ENCODE measurements at regions not wholly inside any gene's neighbourhood (a gene's known extent, or its start where the extent isn't known, plus 50 kb on each side); places are given as distances from the start of the nearest gene placed in this dataset.

GRCh38 chr16:5446623-5447240 lies 349.1 kb upstream of the EEF2KMT start:
- H2AFZ ChIP-seq (ENCODE audit: low read length) = no peak overlapping the region

GRCh38 chr16:5444189-5444588 lies 346.6 kb upstream of the EEF2KMT start:
- Histone ChIP-seq H3K27ac (ENCODE audit: low read length) (no peak overlapping the region), H3K79me2 (ENCODE audit: low read length) (no peaks in the 10 kb centered on the region), H2AFZ (ENCODE audit: low read length) (no peak overlapping the region), H3F3A (ENCODE audit: low read length, unreplicated experiment) (no peaks in the 10 kb centered on the region), H3K9me3 (ENCODE audit: low read length) (no peaks in the 10 kb centered on the region), H4K20me1 (ENCODE audit: low read length) (no peaks in the 10 kb centered on the region), H3K4me3 (ENCODE audit: low read length) (no peak overlapping the region), H3K27me3 (ENCODE audit: low read length) (no peaks in the 10 kb centered on the region), H3K36me3 (ENCODE audit: low read depth, low read length) (no peaks in the 10 kb centered on the region), H3K9me2 (replicated peaks; ENCODE audit: low read length) (no peaks in the 10 kb centered on the region), H3K9ac (ENCODE audit: low read length) (no peak overlapping the region), H3K4me2 (ENCODE audit: low read length) (no peak overlapping the region), H3K4me1 (ENCODE audit: insufficient read depth, low read length) (no peaks in the 10 kb centered on the region)
- ATAC-seq (no peak), DNase-seq (no peak)
- ChIA-PET CTCF (no interaction called here), POLR2A (ENCODE audit: unreplicated experiment) (no interaction called here)
- BruUV-seq (replicated peaks) = no TSS peak
- TF ChIP-seq EZH2 (IDR thresholded peaks at IDR 0.05; ENCODE audit: low read length, unreplicated experiment) (no peak), EZH2phosphoT487 (IDR thresholded peaks at IDR 0.05; ENCODE audit: borderline replicate concordance, low read length) (no peak), CTCF (conservative IDR thresholded peaks at IDR 0.05; ENCODE audit: low read depth, low read length) (no peak)
- intact Hi-C loops (cut with micrococcal nuclease) = no loop called here

More at GRCh38 chr16:5446623-5447240, 349.1 kb upstream of the EEF2KMT start:
- ATAC-seq = no peak
- no peaks in the 10 kb centered on the region for H3K9me3 ChIP-seq (ENCODE audit: low read length)
- DNase-seq = no peak
- H3K9ac ChIP-seq (ENCODE audit: low read length) = no peak overlapping the region
- TF ChIP-seq EZH2phosphoT487 (IDR thresholded peaks at IDR 0.05; ENCODE audit: borderline replicate concordance, low read length) (no peak), CTCF (conservative IDR thresholded peaks at IDR 0.05; ENCODE audit: low read depth, low read length) (no peak), EZH2 (IDR thresholded peaks at IDR 0.05; ENCODE audit: low read length, unreplicated experiment) (no peak)
- H3K4me1 ChIP-seq (ENCODE audit: insufficient read depth, low read length) = no peaks in the 10 kb centered on the region
- no peak overlapping the region for H3K4me2 ChIP-seq (ENCODE audit: low read length)
- no peak overlapping the region for H3K27ac ChIP-seq (ENCODE audit: low read length)
- no peaks in the 10 kb centered on the region for H3K36me3 ChIP-seq (ENCODE audit: low read depth, low read length)
- H3F3A ChIP-seq (ENCODE audit: low read length, unreplicated experiment) = no peaks in the 10 kb centered on the region
- no peaks in the 10 kb centered on the region for H3K27me3 ChIP-seq (ENCODE audit: low read length)
- H3K9me2 ChIP-seq (replicated peaks; ENCODE audit: low read length) = no peaks in the 10 kb centered on the region
- H3K4me3 ChIP-seq (ENCODE audit: low read length) = no peak overlapping the region
- ChIA-PET POLR2A (ENCODE audit: unreplicated experiment) (no interaction called here), CTCF (no interaction called here)
- no peaks in the 10 kb centered on the region for H3K79me2 ChIP-seq (ENCODE audit: low read length)
- intact Hi-C loops (cut with micrococcal nuclease) = no loop called here
- H4K20me1 ChIP-seq (ENCODE audit: low read length) = no peaks in the 10 kb centered on the region
- BruUV-seq (replicated peaks) = no TSS peak

- Histone ChIP-seq H3K9me3 (ENCODE audit: low read length) (no peaks in the 10 kb centered on the region), H3K9ac (ENCODE audit: low read length) (no peak overlapping the region), H3K36me3 (ENCODE audit: low read depth, low read length) (no peaks in the 10 kb centered on the region), H3K79me2 (ENCODE audit: low read length) (no peaks in the 10 kb centered on the region), H3K4me1 (ENCODE audit: insufficient read depth, low read length) (no peaks in the 10 kb centered on the region), H3F3A (ENCODE audit: low read length, unreplicated experiment) (no peaks in the 10 kb centered on the region), H4K20me1 (ENCODE audit: low read length) (no peaks in the 10 kb centered on the region), H3K27me3 (ENCODE audit: low read length) (no peaks in the 10 kb centered on the region), H3K4me3 (ENCODE audit: low read length) (no peak overlapping the region), H3K9me2 (replicated peaks; ENCODE audit: low read length) (no peaks in the 10 kb centered on the region), H3K27ac (ENCODE audit: low read length) (no peak overlapping the region), H2AFZ (ENCODE audit: low read length) (no peak overlapping the region), H3K4me2 (ENCODE audit: low read length) (no peak overlapping the region)
- no TSS peak for BruUV-seq (replicated peaks)
- TF ChIP-seq EZH2 (IDR thresholded peaks at IDR 0.05; ENCODE audit: low read length, unreplicated experiment) (no peak), CTCF (conservative IDR thresholded peaks at IDR 0.05; ENCODE audit: low read depth, low read length) (no peak), EZH2phosphoT487 (IDR thresholded peaks at IDR 0.05; ENCODE audit: borderline replicate concordance, low read length) (no peak)
- ATAC-seq = no peak
- intact Hi-C loops (cut with micrococcal nuclease) = no loop called here
- no peak for DNase-seq
- POLR2A ChIA-PET (ENCODE audit: unreplicated experiment) = no interaction called here
- CTCF ChIA-PET = no interaction called here
Measured at GRCh38 chr16:5442986-5443385, 345.4 kb upstream of the EEF2KMT start.
